ENCODE measurements at regions not wholly inside any gene's neighbourhood (a gene's known extent, or its start where the extent isn't known, plus 50 kb on each side); places are given as distances from the start of the nearest gene placed in this dataset.

DNA sequence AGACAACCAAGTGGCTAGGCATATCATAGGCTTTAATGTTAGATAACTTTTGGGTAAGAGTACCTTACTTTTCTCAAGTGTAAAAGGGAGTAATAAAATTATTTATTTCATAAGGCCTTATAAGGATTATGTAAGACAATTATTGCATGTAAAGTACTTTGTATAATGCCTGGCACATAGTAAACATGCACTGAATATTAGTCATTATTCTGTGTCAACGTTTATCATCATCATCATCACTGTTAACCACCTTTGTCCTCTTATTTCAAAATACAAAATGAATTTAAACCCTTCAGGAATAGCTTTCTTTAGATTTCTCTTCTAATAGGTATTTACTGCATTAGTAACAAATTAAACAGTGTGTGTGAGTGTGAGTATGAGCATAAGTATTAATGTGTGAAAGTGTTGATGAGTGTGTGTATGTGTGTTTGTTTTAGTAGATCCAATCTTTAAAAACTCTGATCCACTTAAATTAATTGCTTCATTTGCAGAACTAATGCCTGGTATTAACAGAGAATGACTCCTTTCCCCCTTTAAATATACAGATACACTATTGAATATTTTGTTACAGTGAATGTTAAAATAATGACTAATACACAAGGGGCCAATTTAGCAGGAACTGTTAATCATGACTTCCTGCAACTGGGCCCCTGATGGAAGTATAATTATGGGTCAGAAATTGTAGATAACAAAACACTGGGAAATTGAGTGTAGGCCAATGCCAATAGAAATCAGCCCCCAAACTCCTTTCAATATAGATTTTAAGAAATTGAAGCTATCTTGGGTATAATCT, 213.3 kb upstream of the FZD8 start:
- no peaks in the 10 kb centered on the region for H3K4me1 ChIP-seq (ENCODE audit: control insufficient read depth, insufficient read depth, low read length)
- H3K4me3 ChIP-seq (ENCODE audit: low read length) = no peak overlapping the region
- no peak for DNase-seq (ENCODE audit: low read depth, low spot score)
- no peaks in the 10 kb centered on the region for H3K9me3 ChIP-seq (ENCODE audit: control insufficient read depth, insufficient read depth, low read length)
- no CpG with 5 or more reads among the region's 1 CpG for WGBS (ENCODE audit: insufficient coverage, insufficient read length)
- no peaks in the 10 kb centered on the region for H3K36me3 ChIP-seq (ENCODE audit: control insufficient read depth, insufficient read depth, low read length)
- H3K27me3 ChIP-seq (ENCODE audit: control insufficient read depth, insufficient read depth, low read length) = no peaks in the 10 kb centered on the region
- no peak overlapping the region for H3K27ac ChIP-seq (ENCODE audit: low read length)

DNA sequence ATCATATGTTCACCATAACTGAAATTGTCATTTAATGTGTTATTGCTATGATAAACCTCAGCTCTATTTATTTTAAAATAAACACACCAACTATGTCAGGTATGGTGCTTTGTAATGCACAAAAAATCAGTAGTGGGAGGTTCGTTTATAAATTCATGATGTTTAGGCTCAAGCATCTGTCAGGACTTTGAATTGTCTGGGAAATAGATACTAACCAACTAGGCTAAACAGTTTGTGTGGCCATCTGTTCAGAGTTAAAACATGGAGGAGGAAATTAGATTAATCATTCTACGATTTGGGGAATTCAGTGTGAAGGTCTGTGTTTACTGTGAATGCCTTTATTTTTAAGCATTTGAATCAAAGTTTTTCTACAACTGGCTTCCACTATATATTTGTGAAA, 212.6 kb upstream of the FZD8 start:
- no CpG with 5 or more reads among the region's 2 CpGs for WGBS (ENCODE audit: insufficient coverage, insufficient read length)
- H3K27me3 ChIP-seq (ENCODE audit: control insufficient read depth, insufficient read depth, low read length) = no peaks in the 10 kb centered on the region
- DNase-seq (ENCODE audit: low read depth, low spot score) = no peak
- H3K4me1 ChIP-seq (ENCODE audit: control insufficient read depth, insufficient read depth, low read length) = no peaks in the 10 kb centered on the region
- H3K36me3 ChIP-seq (ENCODE audit: control insufficient read depth, insufficient read depth, low read length) = no peaks in the 10 kb centered on the region
- H3K9me3 ChIP-seq (ENCODE audit: control insufficient read depth, insufficient read depth, low read length) = no peaks in the 10 kb centered on the region
- H3K4me3 ChIP-seq (ENCODE audit: low read length) = no peak overlapping the region
- no peak overlapping the region for H3K27ac ChIP-seq (ENCODE audit: low read length)

DNA sequence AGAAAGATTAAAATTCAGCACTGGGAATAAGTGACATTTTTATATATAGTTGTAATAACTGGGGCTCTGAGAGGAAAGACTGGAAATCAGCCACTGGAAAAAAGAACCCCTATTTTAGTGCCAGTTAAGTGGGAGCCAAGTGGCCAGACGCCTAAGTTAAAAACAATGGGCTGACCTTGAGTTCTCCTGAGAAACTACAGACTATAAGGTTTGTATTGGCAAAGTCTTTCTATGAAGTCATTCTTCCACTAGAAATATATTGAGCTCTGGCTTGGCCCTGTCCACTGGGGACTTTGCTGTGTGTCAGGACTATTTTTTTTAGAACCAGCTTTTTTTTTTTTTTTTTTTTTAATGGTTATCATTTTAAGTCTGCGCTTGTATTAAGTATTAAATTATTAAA, 210.6 kb upstream of the FZD8 start:
- no CpG with 5 or more reads among the region's 2 CpGs for WGBS (ENCODE audit: insufficient coverage, insufficient read length)
- peaks cover 1% of the 10 kb centered on the region; the same call in 1 of the 2 replicates for H3K4me1 ChIP-seq (ENCODE audit: control insufficient read depth, insufficient read depth, low read length)
- H3K27me3 ChIP-seq (ENCODE audit: control insufficient read depth, insufficient read depth, low read length) = no peaks in the 10 kb centered on the region
- DNase-seq (ENCODE audit: low read depth, low spot score) = no peak
- H3K9me3 ChIP-seq (ENCODE audit: control insufficient read depth, insufficient read depth, low read length) = no peaks in the 10 kb centered on the region
- no peaks in the 10 kb centered on the region for H3K36me3 ChIP-seq (ENCODE audit: control insufficient read depth, insufficient read depth, low read length)
- no peak overlapping the region for H3K4me3 ChIP-seq (ENCODE audit: low read length)
- no peak overlapping the region for H3K27ac ChIP-seq (ENCODE audit: low read length)

DNA sequence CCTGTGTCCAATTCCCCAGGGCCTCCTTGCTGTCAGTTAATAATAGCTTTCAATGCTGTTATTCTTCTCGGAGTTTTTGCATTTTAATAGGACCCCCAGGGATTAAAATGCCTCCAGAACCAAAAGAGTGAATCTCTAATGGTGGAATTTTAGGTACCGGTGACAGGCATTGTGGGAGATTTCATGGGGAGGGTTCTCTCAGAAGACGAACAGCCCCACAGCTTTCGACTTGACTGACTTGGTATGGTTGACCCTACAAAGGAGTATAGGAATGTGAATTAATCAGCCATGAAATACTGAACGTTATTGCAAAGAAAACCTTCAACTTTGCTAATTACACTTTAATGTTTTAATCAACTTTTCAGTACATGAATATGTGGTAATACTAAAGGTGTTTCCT, 206.3 kb upstream of the FZD8 start:
- H3K36me3 ChIP-seq (ENCODE audit: control insufficient read depth, insufficient read depth, low read length) = no peaks in the 10 kb centered on the region
- peaks cover 7% of the 10 kb centered on the region for H3K4me1 ChIP-seq (ENCODE audit: control insufficient read depth, insufficient read depth, low read length)
- H3K9me3 ChIP-seq (ENCODE audit: control insufficient read depth, insufficient read depth, low read length) = no peaks in the 10 kb centered on the region
- no peaks in the 10 kb centered on the region for H3K27me3 ChIP-seq (ENCODE audit: control insufficient read depth, insufficient read depth, low read length)
- H3K4me3 ChIP-seq (ENCODE audit: low read length) = no peak overlapping the region
- H3K27ac ChIP-seq (ENCODE audit: low read length) = no peak overlapping the region
- DNase-seq (ENCODE audit: low read depth, low spot score) = no peak
- WGBS (ENCODE audit: insufficient coverage, insufficient read length) = no CpG with 5 or more reads among the region's 5 CpGs

DNA sequence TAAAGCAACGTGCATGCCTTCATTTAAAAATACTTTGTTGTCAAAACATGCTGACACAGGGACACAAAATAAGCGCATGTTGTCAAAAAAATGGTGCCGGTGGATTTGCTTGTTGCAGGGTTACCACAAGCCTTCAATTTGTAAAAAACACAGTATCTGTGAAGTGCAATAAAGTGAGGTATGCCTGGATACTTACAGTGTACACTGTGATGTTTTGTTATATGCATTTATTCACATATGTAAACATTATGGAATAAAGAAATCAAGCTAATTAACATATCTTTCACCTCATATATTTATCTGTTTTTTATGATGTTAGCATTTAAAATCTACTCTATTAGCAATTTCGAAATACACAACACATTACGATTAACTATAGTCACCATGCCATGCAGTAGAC, 202.6 kb upstream of the FZD8 start:
- Histone ChIP-seq H3K4me1 (ENCODE audit: control insufficient read depth, insufficient read depth, low read length) (peaks cover 7% of the 10 kb centered on the region), H3K36me3 (ENCODE audit: control insufficient read depth, insufficient read depth, low read length) (no peaks in the 10 kb centered on the region), H3K27ac (ENCODE audit: low read length) (no peak overlapping the region), H3K4me3 (ENCODE audit: low read length) (no peak overlapping the region), H3K9me3 (ENCODE audit: control insufficient read depth, insufficient read depth, low read length) (no peaks in the 10 kb centered on the region), H3K27me3 (ENCODE audit: control insufficient read depth, insufficient read depth, low read length) (no peaks in the 10 kb centered on the region)
- no CpG with 5 or more reads among the region's 5 CpGs for WGBS (ENCODE audit: insufficient coverage, insufficient read length)
- no peak for DNase-seq (ENCODE audit: low read depth, low spot score)

DNA sequence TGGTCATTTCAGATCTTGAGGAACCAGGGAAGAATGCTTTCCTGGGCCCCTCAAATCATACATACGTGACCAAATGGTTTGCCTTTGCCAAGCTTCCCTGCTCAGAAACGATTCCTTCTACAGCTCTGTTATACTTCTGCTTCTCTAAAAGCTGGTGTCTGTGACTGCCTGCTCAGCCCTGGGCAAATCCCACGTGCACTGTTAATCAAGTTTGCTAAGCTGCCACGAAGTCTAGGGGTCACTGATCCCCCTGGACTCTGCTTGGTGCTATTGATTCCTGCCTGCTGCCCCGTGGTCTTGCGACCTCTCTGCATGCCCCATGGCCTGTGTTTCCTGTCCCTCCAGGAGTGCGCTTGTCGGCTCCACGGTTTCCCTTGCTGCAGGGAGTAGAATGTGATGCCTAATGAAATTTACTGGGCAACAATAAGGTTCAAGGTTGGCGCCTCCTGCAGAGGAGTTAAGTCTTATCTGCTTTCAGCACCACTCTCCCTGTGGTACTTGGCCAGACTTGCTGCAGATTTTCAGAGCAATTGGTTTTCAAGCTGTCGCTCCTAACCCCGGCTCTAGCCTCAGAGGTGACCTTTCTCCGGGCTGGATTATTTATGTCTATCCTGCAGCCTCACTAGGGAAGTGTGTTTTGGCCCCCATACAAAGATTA, 201.6 kb upstream of the FZD8 start:
- WGBS (ENCODE audit: insufficient coverage, insufficient read length) = no CpG with 5 or more reads among the region's 13 CpGs
- H3K27ac ChIP-seq (ENCODE audit: low read length) = no peak overlapping the region
- H3K36me3 ChIP-seq (ENCODE audit: control insufficient read depth, insufficient read depth, low read length) = no peaks in the 10 kb centered on the region
- H3K4me3 ChIP-seq (ENCODE audit: low read length) = no peak overlapping the region
- no peaks in the 10 kb centered on the region for H3K27me3 ChIP-seq (ENCODE audit: control insufficient read depth, insufficient read depth, low read length)
- H3K4me1 ChIP-seq (ENCODE audit: control insufficient read depth, insufficient read depth, low read length) = peaks cover 7% of the 10 kb centered on the region
- no peak for DNase-seq (ENCODE audit: low read depth, low spot score)
- no peaks in the 10 kb centered on the region for H3K9me3 ChIP-seq (ENCODE audit: control insufficient read depth, insufficient read depth, low read length)

DNA sequence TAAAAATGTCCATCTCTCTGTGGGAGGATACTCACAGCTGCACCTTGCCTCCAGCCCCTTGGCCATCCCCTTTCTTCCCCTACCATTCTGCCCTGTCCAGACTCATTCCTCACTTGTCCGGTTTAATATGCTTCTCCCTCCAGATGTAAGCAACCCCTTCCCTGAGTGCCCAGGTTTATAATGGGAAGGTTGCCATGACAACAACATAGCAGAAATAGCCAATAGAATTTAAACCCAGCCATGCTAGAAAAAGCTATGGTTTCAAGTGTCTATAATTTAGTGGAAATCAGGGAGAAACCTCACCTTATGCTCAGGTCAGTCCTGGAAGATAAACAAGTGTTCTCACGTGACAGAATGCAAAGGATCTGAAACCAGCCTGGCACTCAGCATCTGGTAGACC, 196.0 kb upstream of the FZD8 start:
- DNase-seq (ENCODE audit: low read depth, low spot score) = no peak
- peaks cover 2% of the 10 kb centered on the region; the same call in 1 of the 2 replicates for H3K4me1 ChIP-seq (ENCODE audit: control insufficient read depth, insufficient read depth, low read length)
- H3K27ac ChIP-seq (ENCODE audit: low read length) = no peak overlapping the region
- no peak overlapping the region for H3K4me3 ChIP-seq (ENCODE audit: low read length)
- no peaks in the 10 kb centered on the region for H3K9me3 ChIP-seq (ENCODE audit: control insufficient read depth, insufficient read depth, low read length)
- H3K27me3 ChIP-seq (ENCODE audit: control insufficient read depth, insufficient read depth, low read length) = no peaks in the 10 kb centered on the region
- no peaks in the 10 kb centered on the region for H3K36me3 ChIP-seq (ENCODE audit: control insufficient read depth, insufficient read depth, low read length)
- no CpG with 5 or more reads among the region's 2 CpGs for WGBS (ENCODE audit: insufficient coverage, insufficient read length)

DNA sequence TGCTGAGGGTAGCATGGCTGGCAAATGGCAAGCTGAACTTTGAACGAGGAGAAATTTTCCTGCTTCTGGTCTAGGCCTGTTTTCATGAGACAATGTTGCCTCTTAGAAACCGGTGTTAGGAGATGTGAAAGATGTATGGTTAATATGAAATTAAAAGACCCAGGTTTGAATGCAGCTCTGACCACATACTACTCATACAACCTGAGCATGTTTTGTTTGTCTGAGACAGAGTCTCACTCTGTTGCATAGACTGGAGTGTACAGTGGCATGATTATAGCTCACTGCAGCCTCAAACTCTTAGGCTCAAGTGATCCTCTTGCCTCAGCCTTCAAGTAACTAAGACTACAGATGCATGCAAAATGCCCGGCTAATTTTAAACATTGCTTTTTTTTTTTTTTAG, 193.4 kb upstream of the FZD8 start:
- H3K27ac ChIP-seq (ENCODE audit: low read length) = no peak overlapping the region
- H3K4me1 ChIP-seq (ENCODE audit: control insufficient read depth, insufficient read depth, low read length) = peaks cover 2% of the 10 kb centered on the region; the same call in 1 of the 2 replicates
- H3K27me3 ChIP-seq (ENCODE audit: control insufficient read depth, insufficient read depth, low read length) = no peaks in the 10 kb centered on the region
- no peak overlapping the region for H3K4me3 ChIP-seq (ENCODE audit: low read length)
- no CpG with 5 or more reads among the region's 3 CpGs for WGBS (ENCODE audit: insufficient coverage, insufficient read length)
- H3K9me3 ChIP-seq (ENCODE audit: control insufficient read depth, insufficient read depth, low read length) = no peaks in the 10 kb centered on the region
- H3K36me3 ChIP-seq (ENCODE audit: control insufficient read depth, insufficient read depth, low read length) = no peaks in the 10 kb centered on the region
- DNase-seq (ENCODE audit: low read depth, low spot score) = no peak

DNA sequence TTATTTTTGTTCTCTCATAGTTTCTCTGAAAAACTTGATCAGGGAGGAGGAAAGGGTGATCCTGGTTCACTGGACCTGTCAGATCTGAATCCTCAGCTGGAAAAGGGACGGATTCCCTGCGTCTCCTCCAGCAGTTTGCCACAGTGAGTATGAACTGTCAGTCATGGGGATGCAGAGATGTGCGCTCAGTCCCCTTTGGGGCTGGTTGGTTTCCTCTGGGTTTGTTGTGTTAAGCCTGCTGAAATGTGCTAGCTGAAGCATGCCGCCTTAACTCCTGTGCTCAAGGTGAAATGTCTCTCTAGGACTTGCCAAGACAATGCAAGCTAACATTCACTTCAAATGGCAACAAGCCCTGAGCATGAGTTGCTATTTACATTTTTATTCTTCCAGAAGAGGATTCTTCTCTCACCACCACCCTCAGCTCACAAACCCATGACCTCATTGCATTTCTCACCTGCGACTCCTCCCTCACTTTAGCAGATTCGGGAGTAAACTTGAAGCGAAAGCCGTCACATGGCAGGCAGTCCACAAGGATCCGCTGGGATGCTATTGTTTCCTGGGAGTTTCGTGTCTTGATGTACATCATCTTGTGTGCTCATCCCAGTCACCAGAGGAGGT, 192.9 kb upstream of the FZD8 start:
- no CpG with 5 or more reads among the region's 10 CpGs for WGBS (ENCODE audit: insufficient coverage, insufficient read length)
- Histone ChIP-seq H3K36me3 (ENCODE audit: control insufficient read depth, insufficient read depth, low read length) (no peaks in the 10 kb centered on the region), H3K4me3 (ENCODE audit: low read length) (no peak overlapping the region), H3K27ac (ENCODE audit: low read length) (no peak overlapping the region), H3K9me3 (ENCODE audit: control insufficient read depth, insufficient read depth, low read length) (no peaks in the 10 kb centered on the region), H3K27me3 (ENCODE audit: control insufficient read depth, insufficient read depth, low read length) (no peaks in the 10 kb centered on the region), H3K4me1 (ENCODE audit: control insufficient read depth, insufficient read depth, low read length) (peaks cover 2% of the 10 kb centered on the region; the same call in 1 of the 2 replicates)
- DNase-seq (ENCODE audit: low read depth, low spot score) = no peak

DNA sequence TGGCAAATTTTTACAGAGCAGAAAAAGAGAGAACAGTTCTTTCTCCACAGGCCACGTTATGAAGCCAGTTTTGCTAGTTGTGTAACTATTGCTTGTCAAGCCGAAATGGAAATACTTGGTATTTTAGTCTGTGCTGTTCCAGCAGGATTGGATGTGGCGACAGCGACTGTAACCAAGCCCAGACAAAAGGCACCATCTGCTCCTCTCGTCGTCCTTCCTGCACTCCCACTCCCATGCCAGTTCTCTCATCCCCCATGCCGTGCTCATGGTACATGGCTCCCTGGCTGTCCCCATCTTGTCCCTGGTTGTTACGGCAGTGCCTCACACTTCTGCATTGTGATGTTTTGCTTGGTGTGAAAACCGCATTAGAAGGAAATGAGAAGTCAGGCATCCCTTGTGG, 185.7 kb upstream of the FZD8 start:
- no peak overlapping the region for H3K27ac ChIP-seq (ENCODE audit: low read length)
- H3K36me3 ChIP-seq (ENCODE audit: control insufficient read depth, insufficient read depth, low read length) = no peaks in the 10 kb centered on the region
- DNase-seq (ENCODE audit: low read depth, low spot score) = no peak
- no peaks in the 10 kb centered on the region for H3K9me3 ChIP-seq (ENCODE audit: control insufficient read depth, insufficient read depth, low read length)
- no peaks in the 10 kb centered on the region for H3K27me3 ChIP-seq (ENCODE audit: control insufficient read depth, insufficient read depth, low read length)
- WGBS (ENCODE audit: insufficient coverage, insufficient read length) = no CpG with 5 or more reads among the region's 9 CpGs
- no peak overlapping the region for H3K4me3 ChIP-seq (ENCODE audit: low read length)
- H3K4me1 ChIP-seq (ENCODE audit: control insufficient read depth, insufficient read depth, low read length) = no peaks in the 10 kb centered on the region

All from iPS DF 6.9 (cell line).